NCI-H1436 (cell line): ENCODE measurements at regions not wholly inside any gene's neighbourhood (a gene's known extent, or its start where the extent isn't known, plus 50 kb on each side); places are given as distances from the start of the nearest gene placed in this dataset.

Experiments
- DNase-seq: peaks from one replicate; lab custom pipeline; 2025; lab: John Stamatoyannopoulos, UW

GRCh38 chr1:55617288-55617982, 402.3 kb upstream of the USP24 start:
- no peak for DNase-seq

- no peak for DNase-seq
These were observed 397.8 kb upstream of the USP24 start for GRCh38 chr1:55612988-55613387.

GRCh38 chr1:55611123-55611522, 396.0 kb upstream of the USP24 start:
- DNase-seq = no peak

GRCh38 chr1:55610203-55610602, 395.0 kb upstream of the USP24 start:
- no peak for DNase-seq

GRCh38 chr1:55609630-55610029, 394.5 kb upstream of the USP24 start:
- no peak for DNase-seq

GRCh38 chr1:55605155-55605554, 390.0 kb upstream of the USP24 start:
- no peak for DNase-seq

GRCh38 chr1:55604749-55605148, 389.6 kb upstream of the USP24 start:
- no peak for DNase-seq

GRCh38 chr1:55604179-55604578, 389.0 kb upstream of the USP24 start:
- no peak for DNase-seq

- DNase-seq = no peak
These were observed 385.1 kb upstream of the USP24 start for GRCh38 chr1:55600242-55600641.

- DNase-seq = no peak
These were observed 382.7 kb upstream of the USP24 start for GRCh38 chr1:55597910-55598309.

- no peak for DNase-seq
These were observed 379.5 kb upstream of the USP24 start for GRCh38 chr1:55594701-55595100.

- DNase-seq = no peak
These were observed 378.1 kb upstream of the USP24 start for GRCh38 chr1:55593298-55593697.

GRCh38 chr1:55592122-55592521, 377.0 kb upstream of the USP24 start:
- no peak for DNase-seq

- DNase-seq = no peak
These were observed 374.6 kb upstream of the USP24 start for GRCh38 chr1:55589671-55590297.

- no peak for DNase-seq
These were observed 373.1 kb upstream of the USP24 start for GRCh38 chr1:55588309-55588708.

- no peak for DNase-seq
These were observed 371.6 kb upstream of the USP24 start for GRCh38 chr1:55586771-55587170.

- no peak for DNase-seq
These were observed 370.2 kb upstream of the USP24 start for GRCh38 chr1:55585402-55585792.

- DNase-seq = peak; percentile 57
These were observed 369.6 kb upstream of the USP24 start for GRCh38 chr1:55584526-55585401.

- no peak for DNase-seq
These were observed 366.9 kb upstream of the USP24 start for GRCh38 chr1:55582084-55582483.

GRCh38 chr1:55580845-55581332, 365.7 kb upstream of the USP24 start:
- DNase-seq = no peak

GRCh38 chr1:55579332-55580001, 364.3 kb upstream of the USP24 start:
- DNase-seq = no peak

GRCh38 chr1:55578646-55579045, 363.5 kb upstream of the USP24 start:
- DNase-seq = no peak
